K562 (cell line): ENCODE measurements at regions not wholly inside any gene's neighbourhood (a gene's known extent, or its start where the extent isn't known, plus 50 kb on each side); places are given as distances from the start of the nearest gene placed in this dataset.

Experiments used
- ATAC-seq: fragments of 200-7000 bp; cut with Tn5 transposase; 3 replicates; pipeline ENCODE4 v1.9.1; 2020; ENCODE audit warnings: moderate library complexity
- BruUV-seq: library from RNA; stranded (reverse); fragments of 400-500 nt; replicated peaks from 2 replicates; lab custom pipeline; 2021; lab: Mats Ljungman, UMichigan
- CTCF ChIA-PET: fragments of 300-600 bp; formaldehyde crosslinking; extraction: SDS; loops from one replicate; lab custom pipeline; 2021; ENCODE audit warnings: low intra/inter-chr PET ratio; lab: Yijun Ruan, JAX
- POLR2A ChIA-PET: fragments of 300-600, 350-650 bp; sonication (Branson Sonifier 250); formaldehyde crosslinking; extraction: SDS; loops from one replicate; lab custom pipeline; 2021; ENCODE audit warnings: antibody characterized with exemption, inconsistent platforms; lab: Yijun Ruan, JAX
- DNase-seq, 4 experiments: peaks; one replicate each; pipeline versions ENCODE4 v3.0.0 to v3.0.0-alpha.2; 2011 to 2018; ENCODE audit warnings: low spot score in 3 of 4, mixed read lengths in 3 of 4; ENCODE audit errors: extremely low read depth in 1 of 4
- FAIRE-seq: peaks from 2 replicates; lab custom pipeline; 2011; peaks lifted over from hg19 to GRCh38; lab: Jason Lieb, UNC
- H2AFZ ChIP-seq: 2 replicates; pipeline ENCODE4 v1.6.0; 2011; ENCODE audit warnings: low read depth, low read length, control low read depth, inconsistent platforms
- H3K27ac ChIP-seq: fragments of 200-600 bp; 3 replicates; pipeline ENCODE4 v1.8.0; 2011; ENCODE audit warnings: low read depth, mild to moderate bottlenecking, control low read depth, inconsistent platforms, low read length, moderate library complexity, mixed read lengths; ENCODE audit errors: extremely low read depth
- H3K27me3 ChIP-seq, 2 experiments: fragments of 300-600 bp in 1 of 2; 2 replicates in 1 of 2; 3 replicates in 1 of 2; pipeline versions ENCODE4 v1.6.0 to v1.8.0; 2011; ENCODE audit warnings: inconsistent platforms in 2 of 2, low read length in 2 of 2, mild to moderate bottlenecking in 1 of 2, mixed read lengths in 1 of 2, moderate library complexity in 1 of 2; ENCODE audit not compliant: control insufficient read depth in 2 of 2, insufficient read depth in 2 of 2
- H3K36me3 ChIP-seq: fragments of 300-600 bp; 3 replicates; pipeline ENCODE4 v1.8.0; 2011; ENCODE audit warnings: mild to moderate bottlenecking, low read length, inconsistent platforms; ENCODE audit not compliant: control insufficient read depth, insufficient read depth
- H3K4me1 ChIP-seq, 2 experiments: fragments of 200-600 bp in 1 of 2; replicated peaks in 1 of 2; 2 replicates in 1 of 2; 3 replicates in 1 of 2; pipeline versions ENCODE4 v1.5.1 to v1.8.0; 2011; ENCODE audit warnings: inconsistent platforms in 2 of 2, low read length in 2 of 2, mild to moderate bottlenecking in 1 of 2, mixed read lengths in 1 of 2, moderate library complexity in 1 of 2; ENCODE audit not compliant: control insufficient read depth in 2 of 2, insufficient read depth in 2 of 2
- H3K4me2 ChIP-seq: 2 replicates; pipeline ENCODE4 v1.6.1; 2011; ENCODE audit warnings: low read length, control low read depth, inconsistent platforms, mixed read lengths; ENCODE audit not compliant: insufficient read depth
- H3K4me3 ChIP-seq: fragments of 200-600 bp; sonication (generic), shearing (Covaris generic); 2 replicates; pipeline ENCODE4 v1.5.1; 2016; ENCODE audit warnings: control low read depth, inconsistent platforms
- H3K79me2 ChIP-seq: fragments of 200-600 bp; 3 replicates; pipeline ENCODE4 v1.8.0; 2011; ENCODE audit warnings: low read length, inconsistent platforms; ENCODE audit not compliant: control insufficient read depth, insufficient read depth
- H3K9ac ChIP-seq, 2 experiments: 2 replicates each; pipeline versions ENCODE4 v1.6.0 to v1.6.1; 2011; ENCODE audit warnings: low read depth in 2 of 2, low read length in 2 of 2, control low read depth in 1 of 2, inconsistent platforms in 1 of 2, mild to moderate bottlenecking in 1 of 2, mixed read lengths in 1 of 2; ENCODE audit not compliant: insufficient read depth in 1 of 2
- H3K9me1 ChIP-seq: one replicate; pipeline ENCODE4 v1.6.0; 2011; ENCODE audit warnings: inconsistent platforms, mild to moderate bottlenecking, low read length, moderate library complexity; ENCODE audit not compliant: control insufficient read depth, insufficient read depth
- H3K9me3 ChIP-seq: replicated peaks from 2 replicates; pipeline ENCODE4 v1.5.1; 2011; ENCODE audit warnings: low read depth, low read length, inconsistent platforms; ENCODE audit not compliant: control insufficient read depth, insufficient read depth
- H4K20me1 ChIP-seq: replicated peaks from 2 replicates; pipeline ENCODE4 v1.6.1; 2011; ENCODE audit warnings: low read length, inconsistent platforms, mixed read lengths; ENCODE audit not compliant: control insufficient read depth, insufficient read depth
- ARID2 ChIP-seq: fragments of 450-650 bp; IDR thresholded peaks from 2 replicates; pipeline ENCODE4 v1.6.1; 2017; ENCODE audit warnings: antibody characterized with exemption, mild to moderate bottlenecking
- CBX5 ChIP-seq: IDR thresholded peaks from 2 replicates; pipeline ENCODE4 v1.6.1; 2014; ENCODE audit warnings: low read depth, borderline replicate concordance
- EHMT2 ChIP-seq: fragments of 450-650 bp; IDR thresholded peaks from 2 replicates; pipeline ENCODE4 v1.6.1; 2018; ENCODE audit warnings: antibody characterized with exemption
- EP400 ChIP-seq: fragments of 450-650 bp; IDR thresholded peaks from 2 replicates; pipeline ENCODE4 v1.6.1; 2017; ENCODE audit warnings: antibody characterized with exemption, mild to moderate bottlenecking, moderate library complexity
- FOXK1 ChIP-seq: sonication (generic); formaldehyde crosslinking; IDR thresholded peaks from 2 replicates; pipeline ENCODE4 v1.8.0; 2022; ENCODE audit warnings: missing genetic modification reagents, mild to moderate bottlenecking, borderline replicate concordance
- MEIS2 ChIP-seq: fragments of 450-650 bp; IDR thresholded peaks from 2 replicates; pipeline ENCODE4 v1.6.1; 2014; ENCODE audit warnings: mild to moderate bottlenecking; ENCODE audit not compliant: partially characterized antibody
- RFX1 ChIP-seq: fragments of 450-650 bp; IDR thresholded peaks from 2 replicates; pipeline ENCODE4 v1.6.1; 2016; ENCODE audit warnings: mild to moderate bottlenecking, moderate library complexity
- SETDB1 ChIP-seq: IDR thresholded peaks from one replicate; pipeline ENCODE4 v1.6.1; 2012; ENCODE audit warnings: low read length, control low read depth, inconsistent platforms
- SMARCB1 ChIP-seq: IDR thresholded peaks from 2 replicates; pipeline ENCODE4 v1.6.1; 2011; ENCODE audit warnings: improper control_type of control experiment, low read depth; ENCODE audit not compliant: insufficient read length
- TRIM28 ChIP-seq: fragments of 450-650 bp; IDR thresholded peaks from 2 replicates; pipeline ENCODE4 v1.6.1; 2017
- U2AF2 ChIP-seq: fragments of 200-400 bp; formaldehyde crosslinking; optimal IDR thresholded peaks from 2 replicates; pipeline ENCODE3; 2017; ENCODE audit warnings: low read depth, mild to moderate bottlenecking, low read length
- ZNF12 ChIP-seq: sonication (generic); formaldehyde crosslinking; IDR thresholded peaks from 2 replicates; pipeline ENCODE4 v1.4.0; 2020; ENCODE audit warnings: mild to moderate bottlenecking, missing genetic modification reagents
- WGBS: fragments of 100-300 bp; shearing (Covaris generic); methylation state at CpG from one replicate; pipeline ENCODE4 v1.1.6; 2016; ENCODE audit warnings: low coverage, mixed read lengths; ENCODE audit not compliant: insufficient coverage; ENCODE audit errors: missing lambda C conversion rate; 5-methylcytosine and 5-hydroxymethylcytosine counted together
- in situ Hi-C: fragments of 300-500 bp; cut with MboI; formaldehyde crosslinking; loops from 4 replicates; pipeline ENCODE4 v1.15.0; 2018; ENCODE audit warnings: inconsistent platforms, mixed read lengths
- intact Hi-C: fragments of 100-400 bp; cut with micrococcal nuclease; formaldehyde crosslinking; loops from 2 replicates; pipeline ENCODE4 v1.14.2; 2022
- TF ChIP-seq, protein P1 (sequence below): IDR thresholded peaks from 2 replicates; pipeline ENCODE4 v1.6.1; 2011; ENCODE audit not compliant: insufficient read length; ENCODE audit errors: extremely low read depth
- TF ChIP-seq, protein P2 (sequence below): IDR thresholded peaks from 2 replicates; pipeline ENCODE4 v1.6.1; 2011; ENCODE audit warnings: borderline replicate concordance, low read depth, mild to moderate bottlenecking, moderate library complexity, low read length; ENCODE audit not compliant: insufficient read depth, poor library complexity, severe bottlenecking

DNA sequence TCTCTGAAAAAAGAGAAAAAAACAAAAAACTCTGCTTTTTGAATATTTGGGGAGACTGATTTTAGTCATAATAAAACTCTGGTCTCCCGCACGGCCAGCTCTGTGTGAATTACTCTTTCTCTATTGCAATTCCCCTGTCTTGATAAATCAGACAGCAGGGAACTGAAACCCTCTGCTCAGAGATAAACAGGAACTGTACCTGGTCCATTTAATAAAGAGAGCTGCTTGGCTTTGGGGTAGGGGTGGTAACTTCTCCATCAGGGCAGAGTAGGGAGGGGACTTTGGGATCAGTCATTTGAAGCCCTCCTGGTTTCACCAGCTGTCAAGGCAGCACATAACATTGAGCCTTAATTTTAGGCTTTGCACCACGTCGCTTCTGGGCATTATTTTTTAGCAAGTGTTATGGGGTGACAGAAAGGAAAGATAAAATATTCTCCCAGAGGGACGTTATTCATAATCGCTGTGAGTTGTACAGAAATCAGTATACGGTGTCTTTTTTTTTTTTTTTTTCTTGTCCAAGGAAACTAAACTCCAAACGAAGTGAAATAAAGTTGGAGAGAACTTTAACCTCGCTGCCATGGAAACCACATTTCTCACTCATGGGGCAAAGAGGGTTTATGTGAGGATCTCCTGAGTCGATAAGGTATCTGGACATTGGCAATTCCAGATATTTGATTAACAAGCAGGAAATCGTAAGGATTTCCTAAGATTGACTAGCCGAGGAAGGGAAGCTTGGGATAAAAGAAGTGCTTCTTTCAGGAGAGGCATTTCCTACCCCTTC lies 99.0 kb upstream of the MRI1 start:
- WGBS, result 2% methylated on average over 10 of the region's 12 CpGs
- CTCF ChIA-PET, result no interaction called here
- Histone ChIP-seq H2AFZ (no peak overlapping the region), H3K9me3 (no peaks in the 10 kb centered on the region), H3K27me3 (peaks cover 3 to 16% of the 10 kb centered on the region in 2 experiments; a peak in 3 of 5 replicates), H4K20me1 (no peaks in the 10 kb centered on the region), H3K4me3 (no peak overlapping the region), H3K9me1 (no peaks in the 10 kb centered on the region), H3K4me1 (no peaks in the 10 kb centered on the region; a peak in 1 of 5 replicates), H3K36me3 (no peaks in the 10 kb centered on the region), H3K27ac (no peak overlapping the region), H3K9ac (no peak overlapping the region), H3K4me2 (no peak overlapping the region), H3K79me2 (no peaks in the 10 kb centered on the region)
- no TSS peak for BruUV-seq
- no peak for FAIRE-seq
- TF ChIP-seq ZNF12 (CRISPR knock-in tag) (no peak), EP400 (no peak), ARID2 (no peak), EHMT2 (no peak), MEIS2 (no peak), TRIM28 (no peak), RFX1 (no peak), SMARCB1 (no peak), U2AF2 (no peak), SETDB1 (no peak), FOXK1 (CRISPR knock-in tag) (no peak), CBX5 (no peak)
- TF ChIP-seq, protein P1, sequence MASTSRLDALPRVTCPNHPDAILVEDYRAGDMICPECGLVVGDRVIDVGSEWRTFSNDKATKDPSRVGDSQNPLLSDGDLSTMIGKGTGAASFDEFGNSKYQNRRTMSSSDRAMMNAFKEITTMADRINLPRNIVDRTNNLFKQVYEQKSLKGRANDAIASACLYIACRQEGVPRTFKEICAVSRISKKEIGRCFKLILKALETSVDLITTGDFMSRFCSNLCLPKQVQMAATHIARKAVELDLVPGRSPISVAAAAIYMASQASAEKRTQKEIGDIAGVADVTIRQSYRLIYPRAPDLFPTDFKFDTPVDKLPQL, result no peak
- TF ChIP-seq, protein P2, sequence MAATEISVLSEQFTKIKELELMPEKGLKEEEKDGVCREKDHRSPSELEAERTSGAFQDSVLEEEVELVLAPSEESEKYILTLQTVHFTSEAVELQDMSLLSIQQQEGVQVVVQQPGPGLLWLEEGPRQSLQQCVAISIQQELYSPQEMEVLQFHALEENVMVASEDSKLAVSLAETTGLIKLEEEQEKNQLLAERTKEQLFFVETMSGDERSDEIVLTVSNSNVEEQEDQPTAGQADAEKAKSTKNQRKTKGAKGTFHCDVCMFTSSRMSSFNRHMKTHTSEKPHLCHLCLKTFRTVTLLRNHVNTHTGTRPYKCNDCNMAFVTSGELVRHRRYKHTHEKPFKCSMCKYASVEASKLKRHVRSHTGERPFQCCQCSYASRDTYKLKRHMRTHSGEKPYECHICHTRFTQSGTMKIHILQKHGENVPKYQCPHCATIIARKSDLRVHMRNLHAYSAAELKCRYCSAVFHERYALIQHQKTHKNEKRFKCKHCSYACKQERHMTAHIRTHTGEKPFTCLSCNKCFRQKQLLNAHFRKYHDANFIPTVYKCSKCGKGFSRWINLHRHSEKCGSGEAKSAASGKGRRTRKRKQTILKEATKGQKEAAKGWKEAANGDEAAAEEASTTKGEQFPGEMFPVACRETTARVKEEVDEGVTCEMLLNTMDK, result no peak
- in situ Hi-C loops (no loop called here), intact Hi-C loops (no loop called here)
- no peak for ATAC-seq
- DNase-seq, result no peak
- POLR2A ChIA-PET, result no interaction called here
